ENCODE measurements at regions not wholly inside any gene's neighbourhood (a gene's known extent, or its start where the extent isn't known, plus 50 kb on each side); places are given as distances from the start of the nearest gene placed in this dataset.
A peak's percentile ranks its signal among the peaks of the same experiment; 100 is the strongest.

DNA sequence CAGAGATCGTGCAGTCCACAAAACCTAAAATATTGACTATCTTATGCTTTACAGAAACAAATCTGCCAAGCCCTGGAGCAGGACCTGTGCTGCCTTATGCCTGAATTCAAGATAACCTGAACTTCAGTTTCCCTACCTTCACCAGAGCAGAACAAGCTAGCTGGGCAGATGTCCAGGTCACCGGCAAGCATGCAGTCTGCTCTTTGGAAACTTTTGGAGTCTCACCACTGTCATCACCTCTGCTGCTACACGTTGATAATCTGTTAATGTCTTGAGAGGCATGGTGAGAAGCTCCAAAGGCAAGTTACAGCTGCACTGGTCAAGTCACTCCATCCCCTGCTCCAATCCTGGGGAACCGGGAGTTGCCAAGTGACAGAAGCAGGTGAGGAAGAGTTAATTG lies 354.2 kb downstream of the RBM43 start:
- no peak for DNase-seq (ENCODE audit: low spot score)

DNA sequence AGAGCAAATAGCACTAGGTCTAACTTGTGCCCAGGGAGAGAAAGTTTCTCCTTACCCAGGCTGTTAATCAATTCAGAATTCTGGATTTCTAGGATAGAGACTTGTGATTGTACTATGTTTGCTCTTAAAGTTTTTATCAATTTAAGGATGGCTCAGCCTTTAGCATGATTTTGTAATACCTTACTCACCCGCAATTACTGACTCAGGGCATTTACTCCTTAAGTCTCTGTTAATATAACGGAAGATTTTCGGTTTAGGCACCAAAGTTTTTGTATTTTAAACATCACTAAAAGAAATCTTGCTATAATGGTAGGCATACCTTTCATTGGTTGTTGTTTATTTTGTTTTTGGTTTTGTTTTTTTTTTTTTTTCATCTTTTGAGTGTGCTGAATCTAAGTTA lies 358.2 kb downstream of the RBM43 start:
- DNase-seq (ENCODE audit: low spot score): no peak

DNA sequence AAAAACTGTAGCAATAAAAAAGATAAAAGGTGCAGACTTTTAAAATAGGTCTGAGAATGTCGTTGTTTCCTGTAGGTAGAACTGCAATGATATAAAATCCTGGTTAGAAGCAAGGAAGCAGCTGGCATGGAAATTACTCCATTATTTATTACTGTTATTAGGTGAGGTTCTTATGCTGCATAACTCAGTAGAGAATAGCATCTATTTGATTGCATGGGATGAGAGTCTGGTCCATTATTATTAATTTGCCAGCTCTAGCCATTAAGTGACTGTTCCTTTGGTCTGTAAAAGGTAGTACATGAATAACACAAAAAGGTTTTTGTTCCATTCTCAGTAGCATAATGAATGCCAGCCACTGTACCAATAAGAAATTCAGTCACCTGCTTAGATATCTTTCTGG lies 358.6 kb downstream of the RBM43 start:
- no peak for DNase-seq (ENCODE audit: low spot score)

DNA sequence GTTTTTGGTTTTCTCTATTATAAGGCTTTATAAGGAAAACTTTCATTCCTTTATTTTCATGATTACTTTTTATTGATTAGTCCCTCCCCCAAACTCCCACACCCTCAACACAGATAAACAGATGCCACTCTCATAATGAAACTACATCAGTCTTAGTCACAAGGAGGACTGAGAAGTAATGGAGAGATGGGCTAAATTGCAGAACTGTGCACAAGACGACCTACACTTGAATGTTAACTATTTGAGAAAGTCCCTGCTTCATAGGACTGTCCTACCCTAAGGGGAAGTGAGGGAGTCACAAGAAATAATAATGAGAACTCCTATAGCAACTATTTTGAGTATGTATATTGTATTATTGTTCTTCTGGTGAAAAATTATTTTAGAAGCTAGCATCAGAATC lies 360.8 kb downstream of the RBM43 start:
- DNase-seq (ENCODE audit: low spot score): no peak

DNA sequence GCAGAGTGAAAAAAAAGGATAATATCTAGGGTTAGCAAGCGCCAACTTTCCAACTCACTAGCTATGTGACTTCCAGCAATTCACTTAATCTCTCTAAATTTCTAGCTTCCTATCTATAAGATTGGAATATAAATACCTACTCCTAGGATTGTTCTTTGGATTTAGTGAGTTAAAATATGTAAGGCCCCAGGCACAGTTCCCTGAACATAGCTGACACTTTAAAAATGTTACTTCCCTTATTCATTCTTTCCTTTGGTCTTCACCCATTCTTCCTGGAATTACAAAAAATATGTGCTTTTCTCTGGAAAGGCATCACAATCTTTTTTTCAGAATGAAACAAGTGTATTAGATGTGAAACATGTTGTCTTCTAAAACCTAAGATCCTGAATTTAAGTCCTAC lies 365.7 kb downstream of the RBM43 start:
- DNase-seq (ENCODE audit: low spot score): no peak

DNA sequence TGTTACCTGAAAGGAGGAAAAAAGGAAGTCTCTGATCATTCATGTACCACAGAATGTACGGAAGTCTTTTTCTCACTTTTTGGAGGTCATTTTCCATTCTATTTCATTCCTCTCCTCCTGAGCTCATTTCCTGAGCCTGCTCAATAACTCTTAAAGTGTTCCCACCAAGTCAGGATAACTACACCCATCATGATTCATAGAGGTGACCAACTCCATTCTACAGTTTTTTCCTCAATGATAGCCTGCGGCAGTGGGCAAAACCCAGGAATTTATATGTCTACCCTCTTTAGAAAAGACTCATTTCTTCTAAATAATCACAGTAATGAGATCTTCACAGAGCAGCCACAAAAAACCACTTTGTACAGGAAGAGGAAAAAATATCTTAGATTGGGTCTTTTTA lies 372.5 kb downstream of the RBM43 start:
- DNase-seq (ENCODE audit: low spot score): no peak

DNA sequence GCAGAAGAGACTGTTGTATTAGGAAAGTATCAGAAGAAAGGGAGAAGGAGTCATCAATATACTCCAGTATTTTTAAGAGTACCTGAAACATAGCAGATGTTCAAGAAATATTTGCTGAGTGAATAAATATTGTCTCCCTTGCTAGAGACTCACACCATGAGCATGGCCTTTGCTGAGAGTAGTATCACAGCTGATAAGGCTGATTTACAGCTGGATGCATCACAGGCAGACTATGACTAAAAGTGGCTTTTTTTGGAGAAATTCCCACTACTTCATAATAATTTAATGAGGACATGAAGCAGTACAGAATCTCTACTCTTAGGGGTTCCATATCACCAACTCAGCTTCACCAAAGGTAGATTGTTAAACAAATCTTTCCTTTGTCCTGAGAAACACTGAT lies 373.3 kb downstream of the RBM43 start:
- no peak for DNase-seq (ENCODE audit: low spot score)

DNA sequence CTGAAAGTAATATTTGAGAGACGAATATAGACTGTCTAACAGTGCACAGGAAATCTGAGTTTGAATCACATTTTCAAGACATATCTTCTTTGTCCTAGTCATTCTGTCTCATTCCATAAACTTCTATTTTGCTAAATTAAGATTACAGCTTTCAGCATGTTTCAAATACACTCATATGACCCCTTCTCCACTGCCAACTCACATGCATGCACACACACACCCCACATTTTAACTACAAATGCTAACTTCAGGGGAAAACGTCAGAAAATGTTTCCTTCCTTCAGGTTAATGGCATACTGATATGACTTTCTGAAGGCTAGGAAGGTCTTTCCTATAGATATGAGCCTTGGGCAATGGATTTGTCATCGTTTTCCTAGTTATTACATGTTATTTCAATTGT lies 373.7 kb downstream of the RBM43 start:
- DNase-seq (ENCODE audit: low spot score): no peak

DNA sequence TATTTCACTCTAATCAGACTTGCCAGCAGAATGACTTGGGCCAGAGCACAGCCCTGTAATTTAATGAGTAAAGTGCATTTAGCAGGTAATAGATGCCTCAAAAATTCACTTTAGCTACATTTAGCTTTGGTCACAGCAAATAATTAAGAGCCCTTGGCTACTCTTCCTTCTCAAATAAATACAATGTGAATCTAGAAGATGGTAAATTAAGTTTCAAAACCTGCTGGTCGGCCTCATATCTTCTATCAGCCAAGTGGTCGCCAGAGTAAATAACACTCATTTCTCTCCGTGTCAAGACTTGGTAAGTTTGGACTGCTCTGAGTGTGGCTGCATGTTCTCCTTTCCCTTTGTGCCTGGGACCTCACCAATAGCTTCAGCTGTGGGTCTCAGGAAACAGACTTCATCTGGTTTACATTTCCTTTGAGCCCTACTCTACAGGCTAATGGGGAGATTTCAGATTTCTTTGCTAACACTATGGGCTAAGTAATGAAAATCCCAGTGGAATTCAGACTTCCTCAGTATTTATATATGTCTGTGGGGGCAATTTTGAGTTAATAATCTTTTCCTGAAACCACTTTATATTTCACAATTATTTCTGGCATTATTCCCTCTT lies 375.8 kb downstream of the RBM43 start:
- no peak for DNase-seq (ENCODE audit: low spot score)

DNA sequence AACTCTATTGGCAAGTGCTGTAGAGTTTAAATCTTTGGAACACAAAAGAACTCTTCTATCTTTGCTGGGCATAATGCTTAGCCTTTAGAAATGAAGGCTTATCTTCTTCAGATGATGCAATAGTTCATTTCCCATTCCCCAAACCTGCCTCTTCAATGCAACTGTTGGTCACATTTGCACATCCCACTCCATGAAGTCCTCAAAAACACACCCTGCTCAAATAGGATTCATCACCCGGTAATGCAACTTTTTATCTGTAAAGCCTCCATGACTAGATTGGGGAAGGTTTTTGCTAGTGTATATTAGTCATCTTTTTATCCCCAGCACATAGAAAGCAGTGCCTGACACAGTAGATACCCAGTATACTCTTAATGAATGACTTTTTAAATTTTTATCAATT lies 376.4 kb downstream of the RBM43 start:
- DNase-seq (ENCODE audit: low spot score): no peak

DNA sequence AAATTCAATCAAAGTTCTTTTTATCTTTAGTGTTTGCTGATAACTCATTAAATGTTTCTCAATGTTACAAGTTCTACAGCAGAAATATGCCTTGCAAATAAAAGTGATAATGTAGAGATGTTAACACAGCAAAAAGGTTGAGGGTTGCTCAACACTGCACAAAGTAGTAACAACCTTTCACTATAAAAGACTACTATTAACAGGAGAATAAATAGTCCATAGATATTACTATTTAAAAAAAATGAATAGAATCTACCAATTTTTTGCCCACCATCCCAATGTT lies 378.1 kb downstream of the RBM43 start:
- no peak for DNase-seq (ENCODE audit: low spot score)

DNA sequence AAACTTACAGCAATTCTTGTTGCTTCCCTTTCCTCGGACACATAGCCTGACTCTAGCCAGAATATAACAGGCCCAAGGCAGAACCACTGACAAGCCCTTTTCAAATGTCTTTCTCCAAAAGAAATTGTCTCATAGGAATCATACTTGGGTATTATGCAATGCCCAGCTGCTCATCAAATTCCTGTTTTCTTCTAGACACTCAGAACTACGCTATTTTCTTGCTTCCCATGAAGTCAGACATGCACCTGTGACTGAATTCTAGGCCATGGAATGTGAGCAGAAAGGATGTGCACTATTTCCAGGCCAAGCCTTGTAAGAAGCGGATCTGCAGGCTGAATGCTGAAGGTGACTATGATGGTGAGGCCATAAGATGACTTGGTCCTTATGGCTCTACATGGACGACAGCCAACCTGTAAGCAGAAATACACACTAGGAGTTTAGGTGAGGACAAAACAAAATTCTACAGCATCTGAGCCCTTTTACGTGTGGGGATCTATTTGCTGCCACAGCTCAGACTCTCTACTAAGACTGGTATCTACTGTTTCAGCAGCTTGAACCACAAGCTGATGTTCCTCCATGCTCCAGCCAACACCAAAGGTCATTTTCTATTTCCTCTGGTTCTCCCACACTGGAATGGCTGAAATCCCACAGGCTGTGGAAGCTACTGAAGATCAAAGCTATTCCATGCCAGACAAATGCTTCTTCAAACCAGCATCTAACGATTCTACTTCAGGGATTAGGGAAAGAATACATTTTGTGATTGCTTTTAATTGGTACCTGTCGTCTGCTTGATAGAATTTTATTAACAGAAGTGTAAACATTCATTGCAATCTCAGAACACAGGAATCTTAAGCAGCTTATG lies 378.7 kb downstream of the RBM43 start:
- no peak for DNase-seq (ENCODE audit: low spot score)

DNA sequence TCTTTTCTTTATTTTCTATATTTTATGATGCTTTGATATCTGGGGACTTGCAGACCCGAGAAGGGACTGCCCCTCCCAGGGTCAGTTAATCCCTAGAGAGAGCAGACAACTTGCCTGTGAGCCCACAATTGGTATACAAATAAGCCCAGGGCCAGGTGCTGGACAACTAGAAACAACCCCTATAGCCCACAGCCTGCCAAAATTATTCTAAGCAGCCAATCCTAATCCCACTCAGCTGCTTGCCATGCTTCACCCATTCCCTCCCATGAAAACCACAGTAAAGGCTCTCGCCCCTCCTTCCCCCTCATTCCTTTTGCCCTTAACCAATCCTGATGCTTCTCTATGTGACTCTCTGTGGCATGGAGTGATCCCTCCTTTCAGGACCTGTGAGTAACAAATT lies 380.7 kb downstream of the RBM43 start:
- DNase-seq (ENCODE audit: low spot score): no peak

DNA sequence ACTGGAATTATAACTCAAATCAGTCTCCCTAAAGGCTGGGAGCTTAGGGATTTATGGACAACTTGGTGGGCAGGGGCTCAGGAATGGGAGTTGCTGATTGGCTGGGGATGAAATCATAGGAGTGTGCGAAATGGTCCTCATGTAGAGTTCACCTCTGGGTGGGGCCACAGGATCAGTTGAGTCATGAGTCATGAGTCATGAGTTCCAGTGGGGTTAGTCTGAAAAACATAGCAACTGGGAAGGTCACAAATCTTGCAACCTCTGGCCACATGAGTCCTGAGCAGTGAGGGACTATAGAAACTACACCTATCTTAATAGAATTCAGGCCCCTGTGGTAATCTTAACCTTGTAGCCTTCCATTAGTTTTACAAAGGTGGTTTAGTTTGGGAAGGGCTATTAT lies 383.3 kb downstream of the RBM43 start:
- DNase-seq (ENCODE audit: low spot score): no peak

DNA sequence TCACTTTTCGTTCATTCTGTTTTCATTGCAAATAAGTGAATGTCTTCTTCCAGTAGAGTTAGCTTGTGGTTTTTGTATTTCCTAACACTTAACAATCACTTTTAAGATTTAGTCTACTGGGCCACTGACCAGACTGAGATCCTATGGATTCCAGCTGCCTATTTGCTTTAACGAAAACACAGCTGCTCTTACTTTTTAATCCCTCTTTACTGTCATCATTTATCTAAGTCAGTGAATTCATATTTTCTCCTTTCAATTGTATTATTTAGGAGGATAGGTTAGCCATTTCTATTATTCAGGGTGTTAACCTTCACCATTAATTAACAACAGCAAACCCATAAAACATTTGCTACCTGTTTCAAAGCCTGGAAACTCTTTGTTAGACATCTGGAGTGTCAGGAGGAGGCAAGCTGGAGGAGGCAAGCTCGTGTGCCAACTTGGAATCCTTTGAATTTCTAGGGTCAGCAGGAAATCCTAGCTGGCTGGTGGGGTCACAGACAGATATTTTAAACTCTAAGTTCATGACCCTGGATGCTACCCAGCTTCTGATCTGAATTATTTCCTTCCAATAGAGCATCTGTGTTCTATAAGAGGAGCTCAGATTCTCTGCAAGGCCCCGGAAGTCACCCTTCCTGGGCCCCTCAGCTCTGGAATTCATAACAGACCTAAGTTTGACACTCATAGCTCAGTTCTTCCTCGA lies 385.3 kb downstream of the RBM43 start:
- DNase-seq (ENCODE audit: low spot score): no peak

DNA sequence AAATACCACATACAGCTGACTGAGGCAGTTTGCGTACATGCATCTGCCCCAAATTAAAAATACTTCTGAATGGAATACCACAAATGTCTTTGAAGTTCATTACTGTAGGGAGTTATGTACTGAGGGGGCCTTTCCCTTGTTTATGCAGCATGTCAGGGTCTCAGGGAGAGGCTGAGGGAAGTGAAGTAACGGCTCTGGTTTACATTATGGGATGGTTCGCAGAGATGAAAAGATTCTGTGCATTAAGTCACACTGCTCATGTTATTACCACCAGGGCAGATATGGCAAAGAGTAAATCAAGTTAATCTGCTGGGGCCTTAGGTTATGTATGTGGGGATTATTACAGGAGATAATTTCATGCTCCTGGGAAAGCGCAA lies 385.9 kb upstream of the RND3 start:
- DNase-seq (ENCODE audit: low spot score): no peak

DNA sequence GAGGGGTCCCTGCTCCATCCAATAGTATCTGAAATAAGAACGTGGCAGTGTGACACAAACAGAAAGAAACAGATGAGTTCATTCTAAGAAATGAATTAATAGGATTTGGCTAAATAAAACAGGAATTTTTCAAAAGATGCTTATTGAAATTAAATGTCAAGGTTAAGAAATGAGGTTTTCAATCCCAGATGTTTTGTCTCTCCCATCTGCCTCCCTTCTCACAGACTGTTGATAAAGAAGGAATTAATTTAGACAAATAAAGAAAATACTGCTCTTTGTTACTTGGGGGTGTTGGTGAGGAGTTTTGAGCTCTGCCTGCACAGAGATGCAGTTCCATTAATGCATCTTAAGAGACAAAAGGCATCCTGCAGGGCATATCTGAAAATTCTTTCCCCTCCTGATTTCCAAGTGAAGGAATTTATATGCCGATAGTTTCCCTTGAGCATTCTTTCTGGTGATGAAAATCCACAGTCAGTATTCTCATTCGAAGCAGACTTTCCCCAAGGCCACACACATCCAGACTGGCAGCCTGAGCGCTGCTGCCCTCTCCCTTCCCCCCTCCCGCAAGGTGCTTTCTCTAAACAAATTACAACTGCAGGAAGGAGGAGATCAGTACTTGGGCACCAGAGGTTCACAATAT lies 385.4 kb upstream of the RND3 start:
- peak; percentile 67 for DNase-seq (ENCODE audit: low spot score)

DNA sequence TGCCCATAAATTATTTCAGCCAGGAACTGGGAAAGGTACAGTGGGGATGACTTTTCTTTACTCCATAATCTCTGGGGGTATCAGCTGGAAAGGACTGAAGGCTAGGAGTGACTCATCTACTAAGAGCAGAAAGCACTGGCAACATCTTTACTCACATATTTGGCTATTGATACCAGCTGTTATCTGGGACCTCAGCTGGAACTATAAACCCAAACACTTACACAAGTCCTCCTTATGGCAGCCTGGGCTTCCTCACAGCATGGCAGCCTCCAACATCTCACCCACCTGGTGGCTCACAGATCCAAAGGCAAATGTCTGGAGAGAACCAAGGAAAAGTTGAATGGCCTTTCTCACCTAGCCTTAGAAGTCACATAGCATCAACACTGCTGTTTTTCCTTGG lies 379.0 kb upstream of the RND3 start:
- no peak for DNase-seq (ENCODE audit: low spot score)

DNA sequence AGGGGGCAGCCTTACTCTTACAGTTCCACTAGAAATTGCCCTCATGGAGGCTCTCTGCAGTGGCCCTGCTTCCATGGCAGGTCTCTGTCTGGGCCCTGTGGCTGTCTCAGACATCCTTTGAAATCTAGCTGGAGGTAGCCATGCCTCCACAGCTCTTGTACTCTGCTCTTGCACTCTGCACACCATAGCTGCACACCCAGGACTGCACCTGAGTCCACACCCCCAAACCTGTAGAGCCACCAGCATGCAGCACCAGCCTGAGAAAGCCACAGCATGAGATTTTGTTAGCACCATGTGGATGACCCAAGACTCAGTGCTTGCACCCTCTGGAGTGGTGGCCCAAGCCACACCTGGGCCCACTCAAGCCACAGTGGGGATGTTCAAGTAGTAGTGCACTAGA lies 376.2 kb upstream of the RND3 start:
- no peak for DNase-seq (ENCODE audit: low spot score)

DNA sequence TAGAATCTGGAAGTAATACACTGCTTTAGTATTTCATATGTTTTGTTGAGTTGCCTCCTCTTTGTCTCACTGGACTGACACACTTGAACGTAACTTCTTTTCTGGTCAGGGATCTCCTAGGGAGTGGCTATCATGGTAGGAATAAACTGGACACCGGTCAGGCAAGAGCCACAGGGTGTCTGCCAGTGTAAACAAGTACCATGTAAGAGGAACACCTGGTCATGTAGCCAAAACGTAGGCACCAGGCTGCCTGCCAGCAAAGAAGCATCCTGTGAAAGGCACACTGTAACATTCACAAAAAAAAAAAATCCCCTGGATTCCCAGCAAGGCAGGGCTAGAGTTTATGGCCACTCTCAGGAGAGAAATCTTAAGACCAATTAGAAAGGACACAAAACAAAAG lies 372.8 kb upstream of the RND3 start:
- DNase-seq (ENCODE audit: low spot score): no peak

DNA sequence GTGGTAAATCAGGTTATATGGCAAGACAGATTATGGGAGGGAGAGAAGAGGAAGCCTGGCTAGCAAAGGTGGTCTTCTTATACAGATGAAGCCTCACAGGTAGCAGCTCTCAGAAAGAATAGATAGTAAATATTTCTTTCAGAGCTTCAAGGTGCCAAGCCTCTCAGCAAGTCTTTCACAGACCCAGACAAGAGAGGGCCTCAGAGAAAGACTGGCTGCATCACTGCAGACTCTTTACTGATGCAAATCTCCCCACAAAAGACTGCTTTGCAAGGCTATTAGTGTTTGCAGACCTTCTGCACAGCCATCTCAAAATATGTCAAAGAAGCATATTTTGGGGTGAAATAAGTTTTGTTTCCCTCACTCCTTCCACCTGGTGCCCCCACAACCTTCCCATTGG lies 372.4 kb upstream of the RND3 start:
- DNase-seq (ENCODE audit: low spot score): no peak

DNA sequence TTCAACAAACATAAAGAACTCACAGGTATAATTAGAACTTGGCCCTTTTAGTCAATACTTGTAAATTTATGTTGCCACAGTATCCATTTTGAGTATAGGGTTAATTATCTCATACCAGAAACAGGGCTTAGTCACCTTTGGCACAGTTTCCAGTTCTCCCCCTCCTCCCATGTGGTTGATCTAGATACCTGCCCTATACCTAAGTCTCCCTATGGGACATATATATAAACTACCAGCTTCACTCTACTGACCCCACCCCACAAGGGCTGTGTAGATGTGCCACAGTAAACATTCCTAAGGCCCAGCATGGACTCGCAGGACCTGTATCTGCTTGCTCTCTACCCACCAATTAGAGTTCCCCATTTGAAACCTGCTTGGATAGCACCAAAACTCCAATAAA lies 371.7 kb upstream of the RND3 start:
- DNase-seq (ENCODE audit: low spot score): no peak

DNA sequence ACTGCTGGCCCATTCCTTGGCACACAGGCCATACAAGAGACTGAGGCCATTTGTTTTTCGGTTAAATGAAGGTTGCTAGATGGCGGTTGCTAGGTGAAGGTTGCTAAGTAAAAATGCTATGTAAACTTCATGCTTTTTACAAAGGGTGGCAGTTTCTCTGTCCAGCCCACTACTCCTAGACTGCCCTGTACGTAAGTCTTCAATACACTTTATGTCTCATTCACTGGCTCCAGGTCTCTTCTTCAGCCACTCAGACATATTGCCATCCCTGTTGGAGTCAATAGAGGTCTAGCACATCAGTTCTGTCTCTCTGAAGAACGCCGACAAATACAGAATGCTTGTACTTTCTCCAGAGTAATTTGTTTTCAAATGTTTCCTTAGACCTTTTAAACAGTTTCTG lies 370.9 kb upstream of the RND3 start:
- no peak for DNase-seq (ENCODE audit: low spot score)

All from H4 (cell line).